Hepatocyte (in vitro differentiated cells): ENCODE measurements at regions not wholly inside any gene's neighbourhood (a gene's known extent, or its start where the extent isn't known, plus 50 kb on each side); places are given as distances from the start of the nearest gene placed in this dataset.

Source experiments
- DNase-seq: peaks from one replicate; pipeline ENCODE4 v3.0.0-alpha.2; 2016; ENCODE audit warnings: low spot score
- H2AFZ ChIP-seq: fragments of 200-600 bp; sonication (generic); 2 replicates; pipeline ENCODE4 v1.6.0; 2016; ENCODE audit warnings: antibody characterized with exemption, mild to moderate bottlenecking
- H3K27ac ChIP-seq: fragments of 200-600 bp; sonication (generic); 2 replicates; pipeline ENCODE4 v1.5.1; 2016; ENCODE audit warnings: mild to moderate bottlenecking
- H3K27me3 ChIP-seq: fragments of 200-600 bp; sonication (generic); 2 replicates; pipeline ENCODE4 v1.6.1; 2016
- H3K36me3 ChIP-seq: fragments of 200-600 bp; sonication (generic); replicated peaks from 2 replicates; pipeline ENCODE4 v1.5.1; 2016; ENCODE audit warnings: low read depth; ENCODE audit not compliant: insufficient read depth
- H3K4me1 ChIP-seq: fragments of 200-600 bp; sonication (generic); 2 replicates; pipeline ENCODE4 v1.5.1; 2016; ENCODE audit warnings: mild to moderate bottlenecking, moderate library complexity; ENCODE audit not compliant: insufficient read depth
- H3K4me2 ChIP-seq: fragments of 200-600 bp; sonication (generic); 2 replicates; pipeline ENCODE4 v1.6.0; 2016
- H3K4me3 ChIP-seq: fragments of 200-600 bp; sonication (generic); 2 replicates; pipeline ENCODE4 v1.5.1; 2016; ENCODE audit warnings: mild to moderate bottlenecking
- H3K79me2 ChIP-seq: fragments of 200-600 bp; sonication (generic); 2 replicates; pipeline ENCODE4 v1.6.0; 2017; ENCODE audit warnings: mild to moderate bottlenecking
- H3K9me2 ChIP-seq: fragments of 200-600 bp; sonication (generic); replicated peaks from 2 replicates; pipeline ENCODE4 v1.6.0; 2017; ENCODE audit warnings: mild to moderate bottlenecking; ENCODE audit not compliant: insufficient read depth
- H3K9me3 ChIP-seq: fragments of 200-600 bp; sonication (generic); 2 replicates; pipeline ENCODE4 v1.5.1; 2016; ENCODE audit warnings: low read depth, mild to moderate bottlenecking
- H4K20me1 ChIP-seq: fragments of 200-600 bp; sonication (generic); 2 replicates; pipeline ENCODE4 v1.6.0; 2016; ENCODE audit warnings: mild to moderate bottlenecking; ENCODE audit not compliant: insufficient read depth, poor library complexity, severe bottlenecking
- EZH2 ChIP-seq: fragments of 200-600 bp; sonication (generic); IDR thresholded peaks from 2 replicates; pipeline ENCODE4 v1.6.1; 2016; ENCODE audit warnings: antibody characterized with exemption, mild to moderate bottlenecking, borderline replicate concordance
- EZH2phosphoT487 ChIP-seq: fragments of 200-600 bp; sonication (generic); IDR thresholded peaks from one replicate; pipeline ENCODE4 v1.6.1; 2018; ENCODE audit warnings: antibody characterized with exemption, mild to moderate bottlenecking, low read depth, moderate library complexity; ENCODE audit not compliant: unreplicated experiment, severe bottlenecking
- WGBS: methylation state at CpG from one replicate; pipeline ENCODE4 v1.1.6; 2016; ENCODE audit warnings: low lambda C conversion rate; ENCODE audit errors: missing lambda C conversion rate; 5-methylcytosine and 5-hydroxymethylcytosine counted together
- TF ChIP-seq, protein P1 (sequence below): fragments of 200-600 bp; sonication (generic); IDR thresholded peaks from 2 replicates; pipeline ENCODE4 v1.5.1; 2016; ENCODE audit warnings: antibody characterized with exemption, mild to moderate bottlenecking; ENCODE audit not compliant: poor library complexity

DNA sequence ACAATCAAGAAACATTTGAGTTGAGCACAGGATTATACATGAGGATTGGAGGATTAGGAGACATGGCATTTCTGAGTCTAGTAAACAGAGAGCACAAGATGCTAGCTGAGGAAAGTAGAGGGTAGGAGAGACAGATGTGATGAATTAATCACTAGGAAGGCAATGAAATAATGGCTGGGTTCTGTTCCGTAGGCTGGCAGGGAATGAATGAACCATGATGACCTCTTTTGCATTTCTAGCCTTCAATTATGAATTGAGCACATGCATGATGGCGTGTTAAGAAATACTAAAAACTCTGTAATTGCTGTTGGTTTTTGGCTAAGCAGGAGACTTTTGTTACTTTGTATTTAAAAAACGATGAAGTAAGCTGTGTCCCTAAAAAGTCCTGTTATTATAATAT, 420.0 kb upstream of the TLE4 start:
- no peaks in the 10 kb centered on the region for H4K20me1 ChIP-seq
- TF ChIP-seq EZH2 = no peak
- TF ChIP-seq, protein P1, sequence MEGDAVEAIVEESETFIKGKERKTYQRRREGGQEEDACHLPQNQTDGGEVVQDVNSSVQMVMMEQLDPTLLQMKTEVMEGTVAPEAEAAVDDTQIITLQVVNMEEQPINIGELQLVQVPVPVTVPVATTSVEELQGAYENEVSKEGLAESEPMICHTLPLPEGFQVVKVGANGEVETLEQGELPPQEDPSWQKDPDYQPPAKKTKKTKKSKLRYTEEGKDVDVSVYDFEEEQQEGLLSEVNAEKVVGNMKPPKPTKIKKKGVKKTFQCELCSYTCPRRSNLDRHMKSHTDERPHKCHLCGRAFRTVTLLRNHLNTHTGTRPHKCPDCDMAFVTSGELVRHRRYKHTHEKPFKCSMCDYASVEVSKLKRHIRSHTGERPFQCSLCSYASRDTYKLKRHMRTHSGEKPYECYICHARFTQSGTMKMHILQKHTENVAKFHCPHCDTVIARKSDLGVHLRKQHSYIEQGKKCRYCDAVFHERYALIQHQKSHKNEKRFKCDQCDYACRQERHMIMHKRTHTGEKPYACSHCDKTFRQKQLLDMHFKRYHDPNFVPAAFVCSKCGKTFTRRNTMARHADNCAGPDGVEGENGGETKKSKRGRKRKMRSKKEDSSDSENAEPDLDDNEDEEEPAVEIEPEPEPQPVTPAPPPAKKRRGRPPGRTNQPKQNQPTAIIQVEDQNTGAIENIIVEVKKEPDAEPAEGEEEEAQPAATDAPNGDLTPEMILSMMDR = no peak
- TF ChIP-seq EZH2phosphoT487 = no peak
- no peaks in the 10 kb centered on the region for H3K4me1 ChIP-seq
- H3K9me2 ChIP-seq = no peaks in the 10 kb centered on the region
- no peaks in the 10 kb centered on the region for H3K27me3 ChIP-seq
- WGBS = 91% methylated on average over 3 of the region's 3 CpGs
- no peak for DNase-seq
- H3K4me2 ChIP-seq = no peak overlapping the region
- H3K9me3 ChIP-seq = no peaks in the 10 kb centered on the region
- H3K36me3 ChIP-seq = no peaks in the 10 kb centered on the region
- H3K4me3 ChIP-seq = no peak overlapping the region
- no peaks in the 10 kb centered on the region for H3K79me2 ChIP-seq
- no peak overlapping the region for H3K27ac ChIP-seq
- no peak overlapping the region for H2AFZ ChIP-seq

DNA sequence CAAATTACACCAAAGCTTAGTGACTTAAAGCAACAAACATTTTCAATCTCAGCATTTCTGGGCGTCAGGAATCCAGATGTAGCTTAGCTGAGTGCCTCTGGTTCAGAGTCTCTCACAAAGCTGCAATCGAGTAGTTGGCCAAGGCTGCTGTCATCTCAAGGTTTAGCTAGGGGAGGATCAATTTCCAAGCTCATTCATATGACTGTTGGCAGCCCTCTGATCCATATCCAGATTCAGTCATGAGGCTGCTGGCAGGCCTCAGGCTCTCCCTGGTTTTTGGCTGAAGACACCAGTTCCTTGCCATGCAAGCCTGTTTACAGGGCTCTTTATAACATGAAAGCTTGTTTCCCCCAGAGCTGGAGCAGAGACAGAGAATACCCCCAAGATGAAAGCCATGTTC, 419.5 kb upstream of the TLE4 start:
- no peaks in the 10 kb centered on the region for H3K9me3 ChIP-seq
- no peaks in the 10 kb centered on the region for H3K9me2 ChIP-seq
- H3K4me3 ChIP-seq = no peak overlapping the region
- H3K79me2 ChIP-seq = no peaks in the 10 kb centered on the region
- H3K36me3 ChIP-seq = no peaks in the 10 kb centered on the region
- H4K20me1 ChIP-seq = no peaks in the 10 kb centered on the region
- DNase-seq = no peak
- H2AFZ ChIP-seq = no peak overlapping the region
- TF ChIP-seq, protein P1 = no peak
- TF ChIP-seq EZH2 (no peak), EZH2phosphoT487 (no peak)
- H3K27ac ChIP-seq = no peak overlapping the region
- WGBS = 76% methylated on average over 2 of the region's 2 CpGs
- no peak overlapping the region for H3K4me2 ChIP-seq
- no peaks in the 10 kb centered on the region for H3K4me1 ChIP-seq
- no peaks in the 10 kb centered on the region for H3K27me3 ChIP-seq

DNA sequence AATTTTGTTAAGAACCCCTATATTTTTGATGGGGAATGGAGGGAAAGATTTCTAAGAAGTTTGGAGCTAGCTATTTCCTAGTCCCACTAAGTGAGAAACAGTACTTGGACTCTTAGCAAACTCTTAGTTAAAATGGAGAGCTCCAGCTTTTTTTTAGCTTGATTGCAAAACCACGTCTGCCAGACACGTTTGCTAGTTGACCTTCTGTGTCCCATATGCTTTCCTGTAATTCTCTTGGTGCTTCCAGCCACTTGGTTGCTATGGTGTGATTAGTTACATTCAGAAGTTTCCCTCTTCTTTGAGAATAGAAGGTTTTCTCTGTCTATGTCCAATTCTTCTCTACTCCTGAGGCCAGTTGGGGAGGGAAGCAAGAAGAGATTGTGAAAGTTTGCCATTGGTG, 417.0 kb upstream of the TLE4 start:
- no peak for TF ChIP-seq EZH2phosphoT487
- no peak for TF ChIP-seq EZH2
- TF ChIP-seq, protein P1 = no peak
- H3K9me2 ChIP-seq = no peaks in the 10 kb centered on the region
- H3K36me3 ChIP-seq = no peaks in the 10 kb centered on the region
- H3K9me3 ChIP-seq = no peaks in the 10 kb centered on the region
- H3K27me3 ChIP-seq = no peaks in the 10 kb centered on the region
- H3K27ac ChIP-seq = no peak overlapping the region
- H3K4me2 ChIP-seq = no peak overlapping the region
- no peak overlapping the region for H2AFZ ChIP-seq
- no peaks in the 10 kb centered on the region for H4K20me1 ChIP-seq
- DNase-seq = no peak
- no peak overlapping the region for H3K4me3 ChIP-seq
- no peaks in the 10 kb centered on the region for H3K79me2 ChIP-seq
- no peaks in the 10 kb centered on the region for H3K4me1 ChIP-seq
- WGBS = 45% methylated on average over 2 of the region's 2 CpGs

DNA sequence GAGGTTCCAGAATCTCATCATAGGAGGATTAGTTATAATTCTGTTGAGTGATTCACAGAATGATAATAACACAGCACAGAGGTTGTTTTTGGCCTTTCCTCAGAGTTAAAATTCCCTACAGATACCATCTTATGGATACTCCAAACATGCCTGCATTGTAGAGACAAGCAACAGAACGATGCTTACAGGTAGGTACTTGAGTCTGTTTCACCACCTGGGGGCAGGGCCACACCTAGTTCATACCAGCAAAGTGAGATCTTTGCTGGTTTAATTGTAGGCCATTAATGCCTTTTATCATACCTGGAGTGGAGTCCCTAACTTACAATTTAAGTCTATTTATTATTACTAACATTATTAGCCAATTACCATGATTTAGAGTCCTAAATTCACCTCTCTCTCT, 416.5 kb upstream of the TLE4 start:
- no peaks in the 10 kb centered on the region for H3K79me2 ChIP-seq
- no peaks in the 10 kb centered on the region for H3K9me2 ChIP-seq
- no peaks in the 10 kb centered on the region for H3K36me3 ChIP-seq
- no peak for DNase-seq
- 88% methylated on average over 1 of the region's 1 CpG for WGBS
- no peak overlapping the region for H3K27ac ChIP-seq
- no peak overlapping the region for H3K4me3 ChIP-seq
- H3K27me3 ChIP-seq = no peaks in the 10 kb centered on the region
- no peaks in the 10 kb centered on the region for H3K4me1 ChIP-seq
- H2AFZ ChIP-seq = no peak overlapping the region
- no peaks in the 10 kb centered on the region for H4K20me1 ChIP-seq
- H3K9me3 ChIP-seq = no peaks in the 10 kb centered on the region
- no peak overlapping the region for H3K4me2 ChIP-seq
- TF ChIP-seq EZH2phosphoT487 (no peak), EZH2 (no peak)
- TF ChIP-seq, protein P1 = no peak
